Amniotic epithelial cell (primary cell): ENCODE measurements at regions not wholly inside any gene's neighbourhood (a gene's known extent, or its start where the extent isn't known, plus 50 kb on each side); places are given as distances from the start of the nearest gene placed in this dataset.

Experiments
- DNase-seq: peaks from one replicate; pipeline ENCODE4 v3.0.0-alpha.2; 2010; ENCODE audit warnings: low read depth

- DNase-seq = no peak
These were observed 93.6 kb downstream of the MRPL36 start for GRCh38 chr5:1706021-1706420.

- DNase-seq = no peak
These were observed 95.0 kb downstream of the MRPL36 start for GRCh38 chr5:1704676-1705075.

GRCh38 chr5:1704266-1704665 is 95.4 kb downstream of the MRPL36 start:
- DNase-seq = no peak

- no peak for DNase-seq
These were observed 96.1 kb downstream of the MRPL36 start for GRCh38 chr5:1703352-1704050.

- no peak for DNase-seq
These were observed 97.3 kb downstream of the MRPL36 start for GRCh38 chr5:1702318-1702717.

GRCh38 chr5:1701884-1702283 is 97.8 kb downstream of the MRPL36 start:
- no peak for DNase-seq

- DNase-seq = no peak
These were observed 98.3 kb downstream of the MRPL36 start for GRCh38 chr5:1701216-1701864.

GRCh38 chr5:1699394-1699793 is 100.2 kb downstream of the MRPL36 start:
- no peak for DNase-seq

- DNase-seq = no peak
These were observed 100.9 kb downstream of the MRPL36 start for GRCh38 chr5:1698589-1699316.

- no peak for DNase-seq
These were observed 107.3 kb downstream of the MRPL36 start for GRCh38 chr5:1692381-1692780.

- no peak for DNase-seq
These were observed 112.2 kb downstream of the MRPL36 start for GRCh38 chr5:1687301-1687970.

GRCh38 chr5:1686016-1686802 is 113.4 kb downstream of the MRPL36 start:
- no peak for DNase-seq

GRCh38 chr5:1685066-1685465 is 114.6 kb downstream of the MRPL36 start:
- DNase-seq = peak; percentile 11

- DNase-seq = no peak
These were observed 117.7 kb downstream of the MRPL36 start for GRCh38 chr5:1681955-1682354.

GRCh38 chr5:1673042-1673677 is 126.5 kb downstream of the MRPL36 start:
- DNase-seq = peak; percentile 24

GRCh38 chr5:1672396-1672795 is 127.2 kb downstream of the MRPL36 start:
- no peak for DNase-seq

GRCh38 chr5:1671351-1671750 is 128.3 kb downstream of the MRPL36 start:
- DNase-seq = no peak

- DNase-seq = peak; percentile 46
These were observed 129.3 kb downstream of the MRPL36 start for GRCh38 chr5:1670351-1670750.

GRCh38 chr5:1669276-1670155 is 130.1 kb downstream of the MRPL36 start:
- DNase-seq = no peak

GRCh38 chr5:1668141-1668721 is 131.4 kb downstream of the MRPL36 start:
- peak; percentile 3 for DNase-seq
